K562 (cell line): ENCODE measurements at regions not wholly inside any gene's neighbourhood (a gene's known extent, or its start where the extent isn't known, plus 50 kb on each side); places are given as distances from the start of the nearest gene placed in this dataset.

Experiments
- ATAC-seq: fragments of 200-7000 bp; cut with Tn5 transposase; 3 replicates; pipeline ENCODE4 v1.9.1; 2020; ENCODE audit warnings: moderate library complexity
- BruUV-seq: library from RNA; stranded (reverse); fragments of 400-500 nt; replicated peaks from 2 replicates; lab custom pipeline; 2021; lab: Mats Ljungman, UMichigan
- CTCF ChIA-PET: fragments of 300-600 bp; formaldehyde crosslinking; extraction: SDS; loops from one replicate; lab custom pipeline; 2021; ENCODE audit warnings: low intra/inter-chr PET ratio; lab: Yijun Ruan, JAX
- POLR2A ChIA-PET: fragments of 300-600, 350-650 bp; sonication (Branson Sonifier 250); formaldehyde crosslinking; extraction: SDS; loops from one replicate; lab custom pipeline; 2021; ENCODE audit warnings: antibody characterized with exemption, inconsistent platforms; lab: Yijun Ruan, JAX
- DNase-seq, 4 experiments: peaks; one replicate each; pipeline versions ENCODE4 v3.0.0 to v3.0.0-alpha.2; 2011 to 2018; ENCODE audit warnings: low spot score in 3 of 4, mixed read lengths in 3 of 4; ENCODE audit errors: extremely low read depth in 1 of 4
- FAIRE-seq: peaks from 2 replicates; lab custom pipeline; 2011; peaks lifted over from hg19 to GRCh38; lab: Jason Lieb, UNC
- H2AFZ ChIP-seq: 2 replicates; pipeline ENCODE4 v1.6.0; 2011; ENCODE audit warnings: low read depth, low read length, control low read depth, inconsistent platforms
- H3K27ac ChIP-seq: fragments of 200-600 bp; 3 replicates; pipeline ENCODE4 v1.8.0; 2011; ENCODE audit warnings: low read depth, mild to moderate bottlenecking, control low read depth, inconsistent platforms, low read length, moderate library complexity, mixed read lengths; ENCODE audit errors: extremely low read depth
- H3K27me3 ChIP-seq, 2 experiments: fragments of 300-600 bp in 1 of 2; 2 replicates in 1 of 2; 3 replicates in 1 of 2; pipeline versions ENCODE4 v1.6.0 to v1.8.0; 2011; ENCODE audit warnings: inconsistent platforms in 2 of 2, low read length in 2 of 2, mild to moderate bottlenecking in 1 of 2, mixed read lengths in 1 of 2, moderate library complexity in 1 of 2; ENCODE audit not compliant: control insufficient read depth in 2 of 2, insufficient read depth in 2 of 2
- H3K36me3 ChIP-seq: fragments of 300-600 bp; 3 replicates; pipeline ENCODE4 v1.8.0; 2011; ENCODE audit warnings: mild to moderate bottlenecking, low read length, inconsistent platforms; ENCODE audit not compliant: control insufficient read depth, insufficient read depth
- H3K4me1 ChIP-seq, 2 experiments: fragments of 200-600 bp in 1 of 2; replicated peaks in 1 of 2; 2 replicates in 1 of 2; 3 replicates in 1 of 2; pipeline versions ENCODE4 v1.5.1 to v1.8.0; 2011; ENCODE audit warnings: inconsistent platforms in 2 of 2, low read length in 2 of 2, mild to moderate bottlenecking in 1 of 2, mixed read lengths in 1 of 2, moderate library complexity in 1 of 2; ENCODE audit not compliant: control insufficient read depth in 2 of 2, insufficient read depth in 2 of 2
- H3K4me2 ChIP-seq: 2 replicates; pipeline ENCODE4 v1.6.1; 2011; ENCODE audit warnings: low read length, control low read depth, inconsistent platforms, mixed read lengths; ENCODE audit not compliant: insufficient read depth
- H3K4me3 ChIP-seq: fragments of 200-600 bp; sonication (generic), shearing (Covaris generic); 2 replicates; pipeline ENCODE4 v1.5.1; 2016; ENCODE audit warnings: control low read depth, inconsistent platforms
- H3K79me2 ChIP-seq: fragments of 200-600 bp; 3 replicates; pipeline ENCODE4 v1.8.0; 2011; ENCODE audit warnings: low read length, inconsistent platforms; ENCODE audit not compliant: control insufficient read depth, insufficient read depth
- H3K9ac ChIP-seq, 2 experiments: 2 replicates each; pipeline versions ENCODE4 v1.6.0 to v1.6.1; 2011; ENCODE audit warnings: low read depth in 2 of 2, low read length in 2 of 2, control low read depth in 1 of 2, inconsistent platforms in 1 of 2, mild to moderate bottlenecking in 1 of 2, mixed read lengths in 1 of 2; ENCODE audit not compliant: insufficient read depth in 1 of 2
- H3K9me1 ChIP-seq: one replicate; pipeline ENCODE4 v1.6.0; 2011; ENCODE audit warnings: inconsistent platforms, mild to moderate bottlenecking, low read length, moderate library complexity; ENCODE audit not compliant: control insufficient read depth, insufficient read depth
- H3K9me3 ChIP-seq: replicated peaks from 2 replicates; pipeline ENCODE4 v1.5.1; 2011; ENCODE audit warnings: low read depth, low read length, inconsistent platforms; ENCODE audit not compliant: control insufficient read depth, insufficient read depth
- H4K20me1 ChIP-seq: replicated peaks from 2 replicates; pipeline ENCODE4 v1.6.1; 2011; ENCODE audit warnings: low read length, inconsistent platforms, mixed read lengths; ENCODE audit not compliant: control insufficient read depth, insufficient read depth
- BHLHE40 ChIP-seq: IDR thresholded peaks from 2 replicates; pipeline ENCODE4 v1.6.1; 2011; ENCODE audit warnings: low read length, improper control_type of control experiment
- CBFA2T3 ChIP-seq: fragments of 450-650 bp; IDR thresholded peaks from 2 replicates; pipeline ENCODE4 v1.6.1; 2017
- FOXJ2 ChIP-seq: fragments of 200-800 bp; sonication (Bioruptor generic); IDR thresholded peaks from 2 replicates; pipeline ENCODE4 v1.6.1; 2016; ENCODE audit warnings: missing genetic modification characterization, missing compliant biosample characterization
- MLX ChIP-seq, 2 experiments: fragments of 450-650 bp in 1 of 2; sonication (generic) in 1 of 2; formaldehyde crosslinking; conservative IDR thresholded peaks; 2 replicates each; pipeline versions ENCODE4 v1.4.0 to v1.8.1; 2020 to 2022; ENCODE audit warnings: mild to moderate bottlenecking in 1 of 2, missing genetic modification reagents in 1 of 2
- NR2F6 ChIP-seq: fragments of 450-650 bp; formaldehyde crosslinking; IDR thresholded peaks from 2 replicates; pipeline ENCODE4 v1.4.0; 2020; ENCODE audit warnings: mild to moderate bottlenecking
- RHOXF2B ChIP-seq: fragments of 250-450 bp; sonication (Bioruptor Pico); conservative IDR thresholded peaks from 2 replicates; pipeline ENCODE4 v1.5.1; 2021
- SRF ChIP-seq, 2 experiments: fragments of 250-450, 450-650 bp in 1 of 2; sonication (Bioruptor Pico) in 1 of 2; sonication (generic) in 1 of 2; formaldehyde crosslinking; IDR thresholded peaks; 2 replicates each; pipeline versions ENCODE4 v1.5.0 to v1.5.1; 2020 to 2022; ENCODE audit warnings: mild to moderate bottlenecking in 1 of 2, missing genetic modification reagents in 1 of 2
- ZFP36 ChIP-seq: fragments of 150-350 bp; IDR thresholded peaks from 2 replicates; pipeline ENCODE4 v1.6.1; 2018; ENCODE audit warnings: low read length, low read depth; ENCODE audit not compliant: partially characterized antibody
- ZSCAN29 ChIP-seq: fragments of 450-650 bp; IDR thresholded peaks from 2 replicates; pipeline ENCODE4 v1.6.1; 2017
- WGBS: fragments of 100-300 bp; shearing (Covaris generic); methylation state at CpG from one replicate; pipeline ENCODE4 v1.1.6; 2016; ENCODE audit warnings: low coverage, mixed read lengths; ENCODE audit not compliant: insufficient coverage; ENCODE audit errors: missing lambda C conversion rate; 5-methylcytosine and 5-hydroxymethylcytosine counted together
- in situ Hi-C: fragments of 300-500 bp; cut with MboI; formaldehyde crosslinking; loops from 4 replicates; pipeline ENCODE4 v1.15.0; 2018; ENCODE audit warnings: inconsistent platforms, mixed read lengths
- intact Hi-C: fragments of 100-400 bp; cut with micrococcal nuclease; formaldehyde crosslinking; loops from 2 replicates; pipeline ENCODE4 v1.14.2; 2022

GRCh38 chr14:48575772-48576171 is 900.4 kb upstream of the MDGA2 start:
- no peaks in the 10 kb centered on the region for H3K36me3 ChIP-seq
- no peaks in the 10 kb centered on the region for H3K9me1 ChIP-seq
- no peak for FAIRE-seq
- H3K9ac ChIP-seq, result no peak overlapping the region
- 0% methylated on average over 5 of the region's 7 CpGs for WGBS
- no peaks in the 10 kb centered on the region for H3K9me3 ChIP-seq
- no peak overlapping the region for H3K27ac ChIP-seq
- no peak overlapping the region for H2AFZ ChIP-seq
- intact Hi-C loops (no loop called here), in situ Hi-C loops (no loop called here)
- no peaks in the 10 kb centered on the region for H3K27me3 ChIP-seq
- DNase-seq, result no peak
- no TSS peak for BruUV-seq
- CTCF ChIA-PET, result no interaction called here
- H3K79me2 ChIP-seq, result no peaks in the 10 kb centered on the region
- no peak overlapping the region for H3K4me3 ChIP-seq
- no peaks in the 10 kb centered on the region for H3K4me1 ChIP-seq
- TF ChIP-seq ZFP36 (no peak), RHOXF2B (CRISPR knock-in tag) (no peak), FOXJ2 (tag) (no peak), CBFA2T3 (no peak), BHLHE40 (no peak), ZSCAN29 (no peak), NR2F6 (CRISPR knock-in tag) (no peak), MLX (CRISPR knock-in tag; conservative IDR thresholded peaks at IDR 0.05) (no peak), SRF (CRISPR knock-in tag; IDR thresholded peaks at IDR 0.05) (no peak)
- POLR2A ChIA-PET, result no interaction called here
- ATAC-seq, result no peak
- no peaks in the 10 kb centered on the region for H4K20me1 ChIP-seq
- no peak overlapping the region for H3K4me2 ChIP-seq
